RWPE2 (cell line): ENCODE measurements at regions not wholly inside any gene's neighbourhood (a gene's known extent, or its start where the extent isn't known, plus 50 kb on each side); places are given as distances from the start of the nearest gene placed in this dataset.

Experiments used
- ATAC-seq: fragments of 200-7000 bp; cut with Tn5 transposase; 3 replicates; pipeline ENCODE4 v1.9.1; 2021; ENCODE audit warnings: low read depth
- DNase-seq: peaks from one replicate; pipeline ENCODE4 v3.0.0-alpha.2; 2020; ENCODE audit warnings: low spot score
- H3K27ac ChIP-seq: fragments of 450-650 bp; 2 replicates; pipeline ENCODE4 v1.5.1; 2017; ENCODE audit warnings: mild to moderate bottlenecking; ENCODE audit not compliant: poor library complexity, severe bottlenecking
- H3K27me3 ChIP-seq: fragments of 250-450 bp; sonication (Bioruptor Pico); 2 replicates; pipeline ENCODE4 v1.5.1; 2021; ENCODE audit warnings: mild to moderate bottlenecking, moderate library complexity; ENCODE audit not compliant: insufficient read depth, poor library complexity, severe bottlenecking
- H3K36me3 ChIP-seq: fragments of 250-450 bp; sonication (Bioruptor Pico); 2 replicates; pipeline ENCODE4 v1.5.1; 2020; ENCODE audit warnings: low read depth, mild to moderate bottlenecking, moderate library complexity
- H3K4me1 ChIP-seq: fragments of 250-450 bp; sonication (Bioruptor Pico); 2 replicates; pipeline ENCODE4 v1.5.1; 2021; ENCODE audit warnings: mild to moderate bottlenecking, moderate library complexity; ENCODE audit not compliant: insufficient read depth, poor library complexity, severe bottlenecking
- H3K4me3 ChIP-seq: fragments of 250-450 bp; sonication (Bioruptor Pico); 2 replicates; pipeline ENCODE4 v1.5.1; 2021; ENCODE audit warnings: mild to moderate bottlenecking, moderate library complexity; ENCODE audit not compliant: severe bottlenecking
- H3K9me3 ChIP-seq: fragments of 250-450 bp; sonication (Bioruptor Pico); 2 replicates; pipeline ENCODE4 v1.5.1; 2021; ENCODE audit warnings: mild to moderate bottlenecking, moderate library complexity; ENCODE audit not compliant: severe bottlenecking
- TF ChIP-seq, protein P1 (sequence below): fragments of 450-650 bp; IDR thresholded peaks from one replicate; pipeline ENCODE4 v1.5.1; 2017; ENCODE audit warnings: mild to moderate bottlenecking, moderate library complexity; ENCODE audit not compliant: poor library complexity, severe bottlenecking

DNA sequence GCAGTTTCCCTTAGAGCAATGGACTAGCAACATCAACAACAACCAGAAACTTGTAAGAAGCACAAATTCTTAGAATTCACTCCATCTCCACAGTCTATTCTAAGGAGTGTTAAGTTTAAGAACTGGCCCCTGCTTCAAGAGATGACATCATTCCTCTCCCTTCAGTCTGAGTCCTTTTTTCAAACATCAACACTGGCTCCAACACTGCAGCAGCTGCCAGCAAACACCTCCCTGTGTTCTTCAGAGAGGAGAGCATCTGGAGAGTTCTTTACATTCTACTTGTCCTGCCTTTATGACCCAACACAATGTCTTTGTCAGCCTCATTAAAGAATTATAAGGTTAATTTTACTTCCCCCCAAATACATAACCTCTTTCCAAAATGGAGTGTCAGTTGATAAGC is 122.3 kb downstream of the HNMT start:
- H3K36me3 ChIP-seq, result no peaks in the 10 kb centered on the region
- no peaks in the 10 kb centered on the region for H3K9me3 ChIP-seq
- no peak overlapping the region for H3K4me3 ChIP-seq
- peaks cover 15% of the 10 kb centered on the region for H3K4me1 ChIP-seq
- DNase-seq (no peak), ATAC-seq (no peak)
- no peak overlapping the region for H3K27ac ChIP-seq
- TF ChIP-seq, protein P1, sequence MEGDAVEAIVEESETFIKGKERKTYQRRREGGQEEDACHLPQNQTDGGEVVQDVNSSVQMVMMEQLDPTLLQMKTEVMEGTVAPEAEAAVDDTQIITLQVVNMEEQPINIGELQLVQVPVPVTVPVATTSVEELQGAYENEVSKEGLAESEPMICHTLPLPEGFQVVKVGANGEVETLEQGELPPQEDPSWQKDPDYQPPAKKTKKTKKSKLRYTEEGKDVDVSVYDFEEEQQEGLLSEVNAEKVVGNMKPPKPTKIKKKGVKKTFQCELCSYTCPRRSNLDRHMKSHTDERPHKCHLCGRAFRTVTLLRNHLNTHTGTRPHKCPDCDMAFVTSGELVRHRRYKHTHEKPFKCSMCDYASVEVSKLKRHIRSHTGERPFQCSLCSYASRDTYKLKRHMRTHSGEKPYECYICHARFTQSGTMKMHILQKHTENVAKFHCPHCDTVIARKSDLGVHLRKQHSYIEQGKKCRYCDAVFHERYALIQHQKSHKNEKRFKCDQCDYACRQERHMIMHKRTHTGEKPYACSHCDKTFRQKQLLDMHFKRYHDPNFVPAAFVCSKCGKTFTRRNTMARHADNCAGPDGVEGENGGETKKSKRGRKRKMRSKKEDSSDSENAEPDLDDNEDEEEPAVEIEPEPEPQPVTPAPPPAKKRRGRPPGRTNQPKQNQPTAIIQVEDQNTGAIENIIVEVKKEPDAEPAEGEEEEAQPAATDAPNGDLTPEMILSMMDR, result no peak
- no peaks in the 10 kb centered on the region for H3K27me3 ChIP-seq

DNA sequence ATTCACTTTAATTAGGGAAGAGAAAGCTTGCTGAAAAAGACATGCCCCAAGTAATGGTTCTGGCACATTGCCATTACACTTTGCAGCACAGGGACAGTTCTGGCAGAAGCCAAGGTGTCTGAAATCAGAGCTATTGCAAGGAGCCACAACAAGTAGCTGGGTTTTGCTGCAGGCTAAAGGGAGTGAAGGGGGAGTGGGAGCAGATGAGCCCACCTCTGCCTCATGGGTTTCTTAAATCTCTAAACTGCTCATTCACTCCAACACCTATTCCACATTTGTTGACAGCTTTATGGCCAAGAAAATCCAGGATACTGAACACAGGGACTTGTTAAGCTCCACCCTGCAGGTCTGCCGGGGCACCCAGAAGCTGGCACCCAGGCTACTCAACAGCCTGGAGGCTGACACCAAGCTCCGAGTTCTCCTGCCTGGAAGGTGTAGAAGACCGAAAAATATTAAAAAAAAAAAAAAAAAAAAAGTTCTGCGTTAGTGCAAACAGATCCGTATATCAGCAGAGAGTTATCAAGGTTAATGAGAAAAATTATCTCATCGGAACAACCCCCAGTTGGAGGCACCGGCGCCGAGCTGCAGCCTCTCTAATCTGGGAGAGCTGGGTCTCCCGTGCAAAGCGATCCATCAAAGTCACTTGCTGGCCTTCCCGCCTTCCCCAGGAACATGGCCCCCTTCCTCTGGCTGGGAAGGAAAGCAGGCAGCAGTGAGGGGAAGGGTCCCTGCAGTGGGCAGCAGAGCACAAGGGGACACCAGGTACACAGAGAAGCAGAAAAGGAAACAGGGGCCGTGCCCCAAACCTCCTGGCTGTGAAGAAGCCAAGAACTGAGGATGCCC is 123.7 kb downstream of the HNMT start:
- no peaks in the 10 kb centered on the region for H3K36me3 ChIP-seq
- no peak overlapping the region for H3K4me3 ChIP-seq
- no peaks in the 10 kb centered on the region for H3K9me3 ChIP-seq
- H3K27ac ChIP-seq, result no peak overlapping the region
- TF ChIP-seq, protein P1, result no peak
- no peaks in the 10 kb centered on the region for H3K27me3 ChIP-seq
- no peak for DNase-seq
- no peak for ATAC-seq
- H3K4me1 ChIP-seq, result peaks cover 10% of the 10 kb centered on the region

DNA sequence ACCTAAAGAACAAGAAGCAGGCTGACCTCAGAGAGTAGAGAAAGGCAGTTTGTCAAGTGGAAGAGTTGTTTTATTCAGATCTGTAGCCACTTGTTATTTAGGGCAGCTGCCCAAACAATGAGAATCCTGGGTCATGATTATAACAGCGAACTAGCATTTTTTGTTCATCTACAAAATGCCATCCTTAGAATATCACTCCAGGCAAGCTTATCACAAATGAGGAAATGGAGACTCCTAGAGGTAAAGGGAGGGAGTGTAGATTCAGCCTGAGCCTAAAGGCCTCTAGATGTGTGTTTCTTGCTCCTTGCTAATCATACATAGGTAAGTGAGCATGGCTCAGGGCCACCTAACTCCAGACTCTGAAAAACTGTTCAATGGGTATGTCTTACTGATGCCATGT is 126.1 kb downstream of the HNMT start:
- Histone ChIP-seq H3K36me3 (no peaks in the 10 kb centered on the region), H3K4me3 (no peak overlapping the region), H3K9me3 (no peaks in the 10 kb centered on the region), H3K27me3 (no peaks in the 10 kb centered on the region), H3K4me1 (peaks cover 8% of the 10 kb centered on the region), H3K27ac (no peak overlapping the region)
- DNase-seq, result no peak
- ATAC-seq, result peak; percentile 84
- TF ChIP-seq, protein P1, result peak; percentile 74

DNA sequence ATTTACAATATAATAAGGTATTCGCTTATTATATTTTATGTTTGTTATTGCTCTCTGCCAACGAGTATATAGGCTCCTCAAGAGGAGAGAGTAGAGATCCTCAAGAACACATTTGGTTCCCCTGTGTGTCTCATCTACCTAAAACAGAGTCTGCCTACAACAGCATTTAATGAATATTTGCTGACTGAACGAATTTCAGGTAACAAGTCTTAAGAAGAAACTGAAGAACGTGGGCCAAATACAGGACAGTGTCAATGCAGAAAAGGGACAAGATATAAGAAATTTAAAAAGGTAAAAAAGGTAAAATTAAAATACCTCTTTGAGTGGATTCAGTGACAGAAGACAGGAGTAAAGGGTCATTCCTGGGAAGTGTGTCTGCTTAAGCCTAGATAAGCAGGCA is 129.2 kb downstream of the HNMT start:
- DNase-seq (no peak), ATAC-seq (no peak)
- Histone ChIP-seq H3K9me3 (no peaks in the 10 kb centered on the region), H3K27ac (no peak overlapping the region), H3K36me3 (no peaks in the 10 kb centered on the region), H3K4me3 (no peak overlapping the region), H3K27me3 (no peaks in the 10 kb centered on the region), H3K4me1 (no peaks in the 10 kb centered on the region)
- TF ChIP-seq, protein P1, result no peak

DNA sequence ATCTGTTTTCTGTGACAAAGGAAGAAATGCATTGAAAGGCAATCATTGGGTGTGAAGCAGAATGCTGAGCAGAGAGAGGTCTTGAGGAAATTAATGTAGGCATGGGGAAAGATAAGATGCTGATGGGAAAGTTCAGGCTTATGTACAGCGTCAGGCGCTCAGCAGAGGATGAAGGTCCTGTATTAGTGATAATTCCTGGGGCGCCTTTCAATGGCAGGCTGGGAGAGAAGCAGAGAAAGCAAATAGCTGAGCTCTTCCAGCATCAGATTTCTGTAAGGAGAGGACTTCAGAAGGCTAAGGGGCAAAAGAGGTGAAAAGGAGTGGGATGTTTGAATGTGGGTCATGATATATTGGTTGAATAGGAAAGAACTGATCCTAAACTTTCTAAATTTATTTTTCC is 129.8 kb downstream of the HNMT start:
- Histone ChIP-seq H3K27ac (no peak overlapping the region), H3K27me3 (no peaks in the 10 kb centered on the region), H3K4me3 (no peak overlapping the region), H3K4me1 (no peaks in the 10 kb centered on the region), H3K9me3 (no peaks in the 10 kb centered on the region), H3K36me3 (no peaks in the 10 kb centered on the region)
- TF ChIP-seq, protein P1, result no peak
- DNase-seq (no peak), ATAC-seq (no peak)
